Umbilical cord (tissue), 1 donor: ENCODE measurements at regions not wholly inside any gene's neighbourhood (a gene's known extent, or its start where the extent isn't known, plus 50 kb on each side); places are given as distances from the start of the nearest gene placed in this dataset.

Source experiments
- DNase-seq: peaks from one replicate; pipeline ENCODE4 v3.0.0-alpha.2; 2015; ENCODE audit warnings: low spot score

- DNase-seq: no peak
Observed at GRCh38 chr11:80525663-80526405, 1085.0 kb upstream of the TENM4 start.

DNA sequence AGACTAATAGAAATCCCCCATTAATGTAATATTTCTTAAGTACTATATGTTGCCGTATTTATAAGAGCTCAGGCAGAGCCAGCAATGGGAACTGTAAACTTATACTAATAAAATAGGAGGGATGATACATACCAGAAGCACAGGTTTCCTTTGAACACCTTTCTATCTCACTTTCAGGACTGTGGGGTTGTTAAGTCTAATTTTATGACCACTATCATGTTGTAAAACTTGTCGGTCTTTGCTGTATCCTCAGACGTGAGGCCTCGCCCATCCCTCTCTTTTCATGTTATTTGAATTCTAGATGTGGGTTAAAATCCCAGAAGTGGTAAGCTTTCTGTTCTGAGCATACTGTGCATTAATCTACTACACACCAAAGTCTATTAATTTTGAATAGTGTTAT is 1083.5 kb upstream of the TENM4 start:
- no peak for DNase-seq

DNA sequence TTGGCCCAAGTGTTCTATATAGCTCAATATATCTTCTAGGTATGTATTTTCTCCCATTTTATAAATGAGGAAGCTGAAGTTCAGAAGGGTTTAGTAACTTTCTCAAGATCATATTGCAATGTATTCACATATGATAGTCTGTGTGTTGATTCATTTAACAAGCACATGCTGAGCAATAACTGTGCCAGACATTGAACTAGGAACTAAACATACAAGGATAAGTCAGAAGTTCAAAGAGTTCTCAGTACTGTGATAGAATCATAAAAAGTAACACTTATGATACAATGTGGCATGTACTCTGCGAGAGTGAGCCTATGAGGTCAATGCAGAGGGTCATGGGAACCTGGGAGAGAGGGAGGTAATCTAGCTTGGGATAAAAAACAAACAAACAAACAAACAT is 1082.2 kb upstream of the TENM4 start:
- no peak for DNase-seq

DNA sequence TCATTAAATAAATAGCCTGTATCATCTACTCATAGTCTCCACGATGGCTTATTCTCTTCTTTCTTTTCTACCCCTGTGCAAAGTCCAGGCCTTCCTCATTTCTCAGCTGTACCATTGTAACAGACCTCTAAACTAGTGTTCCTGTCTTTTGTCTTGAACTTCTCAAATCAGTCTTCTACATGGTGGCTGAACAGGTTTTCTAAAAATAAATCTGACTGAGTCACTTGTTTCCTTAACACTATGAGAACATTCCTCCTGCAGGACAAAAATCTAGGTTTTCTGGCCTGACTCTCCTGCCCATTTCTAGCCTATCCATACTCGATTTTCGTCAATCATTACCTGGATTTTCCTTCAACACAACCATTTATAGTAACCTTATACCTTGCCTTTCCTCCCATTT is 1080.8 kb upstream of the TENM4 start:
- peak; percentile 68 for DNase-seq

GRCh38 chr11:80520507-80520887 is 1079.7 kb upstream of the TENM4 start:
- DNase-seq: no peak

- DNase-seq: no peak
Observed at GRCh38 chr11:80519596-80520506, 1079.0 kb upstream of the TENM4 start.

GRCh38 chr11:80517701-80518100 is 1076.9 kb upstream of the TENM4 start:
- no peak for DNase-seq

- no peak for DNase-seq
Observed at GRCh38 chr11:80515097-80515496, 1074.3 kb upstream of the TENM4 start.

DNA sequence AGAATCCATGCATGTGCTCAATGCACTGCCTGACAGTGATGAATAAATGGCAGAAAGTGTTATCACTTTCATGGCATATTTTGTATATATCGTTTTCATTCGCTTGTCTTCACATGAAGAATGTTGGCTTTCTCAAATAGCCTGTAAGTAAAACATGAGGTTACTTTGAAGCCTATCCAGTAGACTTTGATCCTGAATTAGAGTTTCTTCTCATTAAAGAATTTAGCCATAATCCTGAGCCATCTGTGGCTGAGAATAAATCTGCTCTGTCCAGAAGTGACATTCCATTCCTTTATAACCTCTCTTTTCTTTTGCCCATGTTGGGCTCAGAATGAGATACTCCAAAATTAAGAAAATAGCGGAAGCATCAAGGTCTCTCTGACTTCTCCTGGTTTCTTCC is 1071.7 kb upstream of the TENM4 start:
- peak; percentile 65 for DNase-seq

DNA sequence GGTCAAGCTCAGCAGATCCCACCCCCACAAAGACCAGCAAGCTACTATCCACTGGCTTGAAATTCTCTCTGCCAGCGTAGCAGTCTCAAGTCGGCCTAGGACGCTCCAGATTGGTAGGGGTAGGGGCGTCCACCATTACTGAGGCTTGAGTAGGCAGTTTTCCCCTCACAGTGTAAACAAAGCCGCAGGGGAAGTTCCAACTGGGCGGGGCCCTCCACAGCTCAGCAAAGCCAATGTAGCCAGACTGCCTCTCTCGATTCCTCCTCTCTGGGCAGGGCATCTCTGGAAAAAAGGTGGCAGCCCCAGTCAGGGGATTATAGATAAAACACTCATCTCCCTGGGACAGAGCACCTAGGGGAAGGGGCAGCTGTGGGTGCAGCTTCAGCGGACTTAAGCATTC is 1064.9 kb upstream of the TENM4 start:
- no peak for DNase-seq

DNA sequence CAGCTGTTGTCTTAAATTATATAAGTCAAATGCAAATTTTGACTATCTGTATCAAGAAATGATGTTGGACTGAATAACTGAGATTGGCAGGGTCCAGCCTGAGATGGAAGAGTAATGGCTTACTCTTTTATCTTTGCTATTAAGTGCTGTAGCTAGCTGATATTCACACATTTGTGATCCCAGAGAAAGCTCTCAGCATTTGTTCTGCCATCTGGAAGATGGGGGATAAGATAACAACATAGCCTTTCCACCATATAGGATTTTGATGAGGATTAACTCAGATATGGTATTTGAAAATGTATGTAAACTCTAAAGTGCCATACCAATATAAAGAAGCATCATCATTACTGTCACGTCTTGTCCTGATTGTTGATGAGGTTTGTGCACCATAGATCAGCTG is 1063.2 kb upstream of the TENM4 start:
- no peak for DNase-seq

- no peak for DNase-seq
Observed at GRCh38 chr11:80502511-80502910, 1061.7 kb upstream of the TENM4 start.

- no peak for DNase-seq
Observed at GRCh38 chr11:80495116-80495515, 1054.3 kb upstream of the TENM4 start.

DNA sequence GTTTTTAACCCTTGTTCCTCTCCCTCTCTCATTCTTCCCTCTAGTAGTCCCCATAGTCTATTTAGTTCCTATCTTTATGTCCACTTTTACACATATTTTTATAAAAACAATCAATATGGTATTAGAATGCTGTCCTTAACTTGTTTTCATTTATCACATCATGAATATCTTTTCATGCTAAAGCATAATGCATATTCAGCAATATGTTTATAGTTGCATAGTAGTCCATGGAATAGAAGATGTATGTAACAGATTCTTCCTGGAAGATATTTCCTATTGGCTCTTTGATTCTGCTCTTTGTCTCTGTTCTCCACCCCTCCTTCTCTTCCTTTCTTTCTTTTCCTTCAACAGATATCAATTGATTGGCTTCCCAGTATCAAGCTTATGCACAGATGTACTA is 1047.1 kb upstream of the TENM4 start:
- no peak for DNase-seq

GRCh38 chr11:80486678-80487077 is 1045.8 kb upstream of the TENM4 start:
- no peak for DNase-seq

DNA sequence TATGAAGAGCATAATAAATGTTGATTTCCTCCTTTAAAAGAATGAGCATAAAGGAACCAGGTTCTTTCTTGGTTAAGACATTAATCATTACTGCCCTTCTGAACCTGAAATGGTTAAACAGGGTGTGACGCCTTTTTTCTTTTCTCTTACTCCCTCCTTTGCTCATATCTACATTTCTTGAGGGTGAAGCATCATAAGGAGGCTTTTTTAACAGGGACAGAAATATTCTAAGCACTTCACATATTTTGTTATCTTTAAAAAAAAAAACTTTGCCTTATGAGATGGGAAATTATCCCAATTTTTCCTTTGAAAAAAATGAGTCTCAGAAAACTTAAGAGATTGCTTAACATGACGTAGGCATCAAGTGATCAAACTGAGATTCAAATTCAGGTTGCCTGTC is 1036.3 kb upstream of the TENM4 start:
- DNase-seq: no peak

DNA sequence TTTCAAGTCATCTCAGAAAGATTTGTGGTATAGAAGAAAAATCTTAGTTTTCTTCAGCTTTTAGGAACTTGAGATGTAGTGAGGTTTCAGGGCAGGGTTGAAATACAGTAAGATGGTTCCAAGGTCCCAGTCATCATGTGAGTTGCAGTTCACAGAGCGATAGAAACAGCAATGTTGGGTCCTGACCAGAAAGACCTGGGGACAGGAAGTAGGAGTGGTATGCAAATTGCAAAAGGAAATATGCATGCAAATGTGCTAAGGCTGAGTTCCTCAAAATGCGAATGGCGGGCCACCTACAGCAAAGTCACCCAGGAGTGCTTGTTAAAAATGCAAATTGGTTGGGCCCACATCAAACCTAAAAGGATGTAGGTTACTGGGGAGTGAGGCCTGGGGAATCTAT is 1032.7 kb upstream of the TENM4 start:
- DNase-seq: no peak

- DNase-seq: no peak
Observed at GRCh38 chr11:80469871-80470270, 1029.0 kb upstream of the TENM4 start.

GRCh38 chr11:80466570-80466969 is 1025.7 kb upstream of the TENM4 start:
- DNase-seq: no peak

DNA sequence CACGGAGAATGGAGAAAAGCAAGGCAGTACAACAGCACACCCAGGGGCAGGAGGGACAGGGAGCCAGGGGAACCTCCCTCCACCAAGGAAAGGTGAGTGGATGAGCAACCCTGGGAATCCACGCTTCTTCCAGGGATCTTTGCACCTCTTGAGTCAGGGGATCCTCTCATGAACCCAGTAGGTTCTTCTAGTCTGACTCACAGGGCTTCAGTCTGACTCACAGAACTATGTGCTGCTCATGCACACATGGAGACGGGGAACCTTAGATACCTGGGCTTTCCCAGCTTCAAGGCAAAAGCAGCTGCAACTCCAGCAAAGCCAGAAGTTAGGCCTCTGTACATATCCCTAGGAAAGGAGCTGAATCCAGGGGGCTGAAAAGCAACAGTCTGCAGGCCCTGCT is 1021.4 kb upstream of the TENM4 start:
- no peak for DNase-seq

DNA sequence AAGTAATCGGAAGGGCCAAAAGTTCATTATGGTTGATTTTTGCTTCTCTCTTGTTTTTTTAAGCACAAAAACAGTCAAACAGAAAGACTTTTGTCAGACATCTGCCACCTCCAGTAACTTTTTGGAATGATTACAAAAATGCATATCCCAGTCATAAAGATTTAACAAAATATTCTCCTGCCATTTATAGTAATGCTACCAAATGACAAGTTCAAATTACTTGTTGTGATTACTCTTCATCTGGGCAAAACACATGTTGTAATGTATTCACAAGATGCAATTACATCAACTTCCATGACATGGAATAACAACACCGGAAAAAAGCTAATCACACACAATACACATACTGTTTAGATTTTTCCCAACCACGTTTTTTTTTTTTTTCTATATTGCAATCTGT is 1017.5 kb upstream of the TENM4 start:
- DNase-seq: no peak

- DNase-seq: no peak
Observed at GRCh38 chr11:80457823-80458222, 1017.0 kb upstream of the TENM4 start.

GRCh38 chr11:80455818-80456217 is 1015.0 kb upstream of the TENM4 start:
- DNase-seq: no peak
